Liver (tissue), 8 donors: ENCODE measurements at regions not wholly inside any gene's neighbourhood (a gene's known extent, or its start where the extent isn't known, plus 50 kb on each side); places are given as distances from the start of the nearest gene placed in this dataset.

Experiments used
- DNase-seq: peaks from one replicate; pipeline ENCODE4 v3.0.0-alpha.2; 2017; ENCODE audit warnings: low spot score
- H3K27ac ChIP-seq, 2 donors: one replicate each; pipeline ENCODE4 v1.7.0; 2013; ENCODE audit warnings: inconsistent platforms in 2 of 2, low read length in 2 of 2, control low read depth in 1 of 2, low read depth in 1 of 2, mild to moderate bottlenecking in 1 of 2
- H3K27me3 ChIP-seq, 4 donors: one replicate each; pipeline versions ENCODE4 v1.6.1 to v1.7.0; 2013; ENCODE audit warnings: low read length in 3 of 4, inconsistent platforms in 1 of 4, mild to moderate bottlenecking in 1 of 4, moderate library complexity in 1 of 4; ENCODE audit not compliant: control insufficient read depth in 4 of 4, insufficient read depth in 4 of 4
- H3K36me3 ChIP-seq, 4 donors: one replicate each; pipeline versions ENCODE4 v1.6.1 to v1.7.0; 2013; ENCODE audit warnings: low read length in 3 of 4, mild to moderate bottlenecking in 3 of 4, low read depth in 1 of 4, moderate library complexity in 1 of 4; ENCODE audit not compliant: control insufficient read depth in 4 of 4, insufficient read depth in 3 of 4
- H3K4me1 ChIP-seq, 4 donors: one replicate each; pipeline versions ENCODE4 v1.6.1 to v1.7.0; 2013; ENCODE audit warnings: low read length in 3 of 4, mild to moderate bottlenecking in 3 of 4, moderate library complexity in 1 of 4; ENCODE audit not compliant: control insufficient read depth in 4 of 4, insufficient read depth in 4 of 4
- H3K4me3 ChIP-seq, 3 donors: one replicate each; pipeline versions ENCODE4 v1.6.1 to v1.7.0; 2013; ENCODE audit warnings: low read length in 3 of 3, control low read depth in 1 of 3, low read depth in 1 of 3, mild to moderate bottlenecking in 1 of 3
- H3K9ac ChIP-seq, 2 donors: one replicate each; pipeline ENCODE4 v1.7.0; 2013; ENCODE audit warnings: low read length in 2 of 2, mild to moderate bottlenecking in 2 of 2, moderate library complexity in 2 of 2, control low read depth in 1 of 2, low read depth in 1 of 2
- H3K9me3 ChIP-seq, 4 donors: one replicate each; pipeline versions ENCODE4 v1.6.1 to v1.7.0; 2013; ENCODE audit warnings: low read length in 3 of 4; ENCODE audit not compliant: control insufficient read depth in 4 of 4
- EGR1 ChIP-seq, 2 donors: IDR thresholded peaks; 2 replicates each; pipeline ENCODE4 v1.6.1; 2016 to 2018; ENCODE audit warnings: antibody characterized with exemption in 2 of 2, low read depth in 2 of 2
- FOXA1 ChIP-seq: IDR thresholded peaks from 2 replicates; pipeline ENCODE4 v1.6.1; 2016; ENCODE audit warnings: antibody characterized with exemption
- FOXA2 ChIP-seq: IDR thresholded peaks from 2 replicates; pipeline ENCODE4 v1.6.1; 2016; ENCODE audit warnings: antibody characterized with exemption
- GABPA ChIP-seq, 2 donors: IDR thresholded peaks in 1 of 2; conservative IDR thresholded peaks in 1 of 2; 2 replicates each; pipeline ENCODE4 v1.6.1; 2016; ENCODE audit warnings: antibody characterized with exemption in 2 of 2, mild to moderate bottlenecking in 1 of 2, moderate library complexity in 1 of 2
- HNF4A ChIP-seq, 2 donors: conservative IDR thresholded peaks; 2 replicates each; pipeline ENCODE4 v1.6.1; 2016; ENCODE audit warnings: antibody characterized with exemption in 2 of 2, mild to moderate bottlenecking in 2 of 2
- HNF4G ChIP-seq: IDR thresholded peaks from 2 replicates; pipeline ENCODE4 v1.6.1; 2016; ENCODE audit warnings: antibody characterized with exemption
- JUND ChIP-seq, 2 donors: IDR thresholded peaks; 2 replicates each; pipeline ENCODE4 v1.6.1; 2016; ENCODE audit warnings: antibody characterized with exemption in 2 of 2
- NR2F2 ChIP-seq: IDR thresholded peaks from 2 replicates; pipeline ENCODE4 v1.6.1; 2016; ENCODE audit warnings: antibody characterized with exemption
- RAD21 ChIP-seq, 2 donors: IDR thresholded peaks; 2 replicates each; pipeline ENCODE4 v1.6.1; 2016; ENCODE audit warnings: antibody characterized with exemption in 2 of 2, mild to moderate bottlenecking in 2 of 2
- REST ChIP-seq: IDR thresholded peaks from 2 replicates; pipeline ENCODE4 v1.6.1; 2016; ENCODE audit warnings: antibody characterized with exemption, mild to moderate bottlenecking
- RXRA ChIP-seq, 2 donors: IDR thresholded peaks; 2 replicates each; pipeline ENCODE4 v1.6.1; 2017 to 2018; ENCODE audit warnings: antibody characterized with exemption in 2 of 2, mild to moderate bottlenecking in 1 of 2
- SP1 ChIP-seq: IDR thresholded peaks from 2 replicates; pipeline ENCODE4 v1.6.1; 2018; ENCODE audit warnings: antibody characterized with exemption, mild to moderate bottlenecking
- TAF1 ChIP-seq: conservative IDR thresholded peaks from 2 replicates; pipeline ENCODE4 v1.6.1; 2016; ENCODE audit warnings: antibody characterized with exemption, mild to moderate bottlenecking
- YY1 ChIP-seq: IDR thresholded peaks from 2 replicates; pipeline ENCODE4 v1.6.1; 2016; ENCODE audit warnings: antibody characterized with exemption, mild to moderate bottlenecking
- ZBTB33 ChIP-seq: IDR thresholded peaks from 2 replicates; pipeline ENCODE4 v1.6.1; 2016; ENCODE audit warnings: antibody characterized with exemption
- WGBS: extraction: QIAGEN DNeasy Blood & Tissue Kit; methylation state at CpG from one replicate; pipeline ENCODE4 v1.1.7; 2013; 5-methylcytosine and 5-hydroxymethylcytosine counted together
- TF ChIP-seq, protein P1 (sequence below): IDR thresholded peaks from 2 replicates; pipeline ENCODE4 v1.6.1; 2016; ENCODE audit warnings: antibody characterized with exemption
- TF ChIP-seq, protein P2 (sequence below): IDR thresholded peaks from 2 replicates; pipeline ENCODE4 v1.6.1; 2016; ENCODE audit warnings: antibody characterized with exemption
- TF ChIP-seq, protein P3 (sequence below): fragments of 150-350 bp; IDR thresholded peaks from 2 replicates; pipeline ENCODE4 v1.5.1; 2017; ENCODE audit warnings: improper control_type of control experiment, low read depth, low read length; ENCODE audit not compliant: missing input control
- donor health status: healthy.
- donor health status: healthy.
- donor health status: healthy.
- donor health status: healthy.
- donor health status: healthy.

GRCh38 chr15:95687061-95687460 lies 643.4 kb upstream of the NR2F2 start:
- DNase-seq = no peak
- no peak overlapping the region for H3K27ac ChIP-seq
- 97% methylated on average over 1 of the region's 1 CpG for WGBS
- no peak overlapping the region for H3K9ac ChIP-seq
- H3K4me1 ChIP-seq = peaks cover 1 to 5% (median 3%) of the 10 kb centered on the region in 4 donors
- H3K9me3 ChIP-seq = no peaks in the 10 kb centered on the region
- H3K4me3 ChIP-seq = no peak overlapping the region
- H3K27me3 ChIP-seq = no peaks in the 10 kb centered on the region
- no peaks in the 10 kb centered on the region for H3K36me3 ChIP-seq
- no peak for TF ChIP-seq ZBTB33
- no peak for TF ChIP-seq FOXA1
- TF ChIP-seq TAF1 = no peak
- no peak for TF ChIP-seq GABPA (IDR thresholded peaks at IDR 0.05 in 1 of 2, conservative IDR thresholded peaks at IDR 0.05 in 1 of 2)
- TF ChIP-seq RXRA (IDR thresholded peaks at IDR 0.05) = no peak
- TF ChIP-seq HNF4G = no peak
- no peak for TF ChIP-seq SP1
- TF ChIP-seq EGR1 (IDR thresholded peaks at IDR 0.05; ENCODE audit: low read depth in 2 of 2) = no peak
- TF ChIP-seq HNF4A (conservative IDR thresholded peaks at IDR 0.05) = no peak
- TF ChIP-seq JUND (IDR thresholded peaks at IDR 0.05) = no peak
- TF ChIP-seq, protein P1, sequence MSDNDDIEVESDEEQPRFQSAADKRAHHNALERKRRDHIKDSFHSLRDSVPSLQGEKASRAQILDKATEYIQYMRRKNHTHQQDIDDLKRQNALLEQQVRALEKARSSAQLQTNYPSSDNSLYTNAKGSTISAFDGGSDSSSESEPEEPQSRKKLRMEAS = no peak
- no peak for TF ChIP-seq FOXA2
- no peak for TF ChIP-seq RAD21 (IDR thresholded peaks at IDR 0.05)
- TF ChIP-seq NR2F2 = no peak
- TF ChIP-seq, protein P2, sequence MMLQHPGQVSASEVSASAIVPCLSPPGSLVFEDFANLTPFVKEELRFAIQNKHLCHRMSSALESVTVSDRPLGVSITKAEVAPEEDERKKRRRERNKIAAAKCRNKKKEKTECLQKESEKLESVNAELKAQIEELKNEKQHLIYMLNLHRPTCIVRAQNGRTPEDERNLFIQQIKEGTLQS = no peak
- no peak for TF ChIP-seq YY1
- TF ChIP-seq, protein P3, sequence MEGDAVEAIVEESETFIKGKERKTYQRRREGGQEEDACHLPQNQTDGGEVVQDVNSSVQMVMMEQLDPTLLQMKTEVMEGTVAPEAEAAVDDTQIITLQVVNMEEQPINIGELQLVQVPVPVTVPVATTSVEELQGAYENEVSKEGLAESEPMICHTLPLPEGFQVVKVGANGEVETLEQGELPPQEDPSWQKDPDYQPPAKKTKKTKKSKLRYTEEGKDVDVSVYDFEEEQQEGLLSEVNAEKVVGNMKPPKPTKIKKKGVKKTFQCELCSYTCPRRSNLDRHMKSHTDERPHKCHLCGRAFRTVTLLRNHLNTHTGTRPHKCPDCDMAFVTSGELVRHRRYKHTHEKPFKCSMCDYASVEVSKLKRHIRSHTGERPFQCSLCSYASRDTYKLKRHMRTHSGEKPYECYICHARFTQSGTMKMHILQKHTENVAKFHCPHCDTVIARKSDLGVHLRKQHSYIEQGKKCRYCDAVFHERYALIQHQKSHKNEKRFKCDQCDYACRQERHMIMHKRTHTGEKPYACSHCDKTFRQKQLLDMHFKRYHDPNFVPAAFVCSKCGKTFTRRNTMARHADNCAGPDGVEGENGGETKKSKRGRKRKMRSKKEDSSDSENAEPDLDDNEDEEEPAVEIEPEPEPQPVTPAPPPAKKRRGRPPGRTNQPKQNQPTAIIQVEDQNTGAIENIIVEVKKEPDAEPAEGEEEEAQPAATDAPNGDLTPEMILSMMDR = no peak

GRCh38 chr15:95687686-95688085 lies 642.8 kb upstream of the NR2F2 start:
- DNase-seq = no peak
- TF ChIP-seq HNF4G (no peak), TAF1 (no peak), YY1 (no peak), FOXA1 (no peak), GABPA (IDR thresholded peaks at IDR 0.05 in 1 of 2, conservative IDR thresholded peaks at IDR 0.05 in 1 of 2) (no peak), RXRA (IDR thresholded peaks at IDR 0.05) (no peak), SP1 (no peak), REST (no peak), NR2F2 (no peak), FOXA2 (no peak), HNF4A (conservative IDR thresholded peaks at IDR 0.05) (no peak), RAD21 (IDR thresholded peaks at IDR 0.05) (no peak), JUND (IDR thresholded peaks at IDR 0.05) (no peak)
- Histone ChIP-seq H3K9me3 (peaks cover 0 to 2% (median 0%) of the 10 kb centered on the region in 4 donors), H3K4me3 (no peak overlapping the region), H3K4me1 (peaks cover 0 to 1% (median 0%) of the 10 kb centered on the region in 4 donors), H3K27ac (no peak overlapping the region), H3K9ac (no peak overlapping the region), H3K36me3 (no peaks in the 10 kb centered on the region), H3K27me3 (no peaks in the 10 kb centered on the region)
- 94% methylated on average over 2 of the region's 2 CpGs for WGBS
